Upper lobe of left lung (tissue), 6 donors: ENCODE measurements at regions not wholly inside any gene's neighbourhood (a gene's known extent, or its start where the extent isn't known, plus 50 kb on each side); places are given as distances from the start of the nearest gene placed in this dataset.
"Not testable (repeated sequence)": the region's sequence is repeated elsewhere in the genome, so short reads cannot be mapped to it uniquely, and the experiment has no call there.

Experiments
- ATAC-seq, 2 donors: fragments of 200-7000 bp; cut with Tn5 transposase; one replicate each; pipeline ENCODE4 v1.9.1; 2022; ENCODE audit warnings: mild to moderate bottlenecking in 2 of 2, moderate library complexity in 2 of 2; ENCODE audit not compliant: low FRiP score in 2 of 2
- DNase-seq, 2 donors: peaks; one replicate each; pipeline ENCODE4 v3.0.0-alpha.2; 2019 to 2020
- H3K27ac ChIP-seq, 4 donors: fragments of 200-600 bp; sonication (generic); one replicate each; pipeline ENCODE4 v1.5.1; 2016 to 2019
- H3K27me3 ChIP-seq, 4 donors: fragments of 200-600 bp; sonication (generic); one replicate each; pipeline ENCODE4 v1.5.1; 2017 to 2019
- H3K36me3 ChIP-seq, 4 donors: fragments of 200-600 bp; sonication (generic); one replicate each; pipeline ENCODE4 v1.5.1; 2016 to 2019
- H3K4me1 ChIP-seq, 4 donors: fragments of 200-600 bp; sonication (generic); one replicate each; pipeline ENCODE4 v1.5.1; 2018 to 2019
- H3K4me3 ChIP-seq, 4 donors: fragments of 200-600 bp; sonication (generic); one replicate each; pipeline ENCODE4 v1.5.1; 2017 to 2019; ENCODE audit warnings: mild to moderate bottlenecking in 2 of 4, moderate library complexity in 1 of 4
- H3K9me3 ChIP-seq, 4 donors: fragments of 200-600 bp; sonication (generic); one replicate each; pipeline ENCODE4 v1.5.1; 2018 to 2019
- CTCF ChIP-seq, 6 experiments: fragments of 450-650 bp in 4 of 6; fragments of 200-600 bp in 2 of 6; sonication (generic) in 2 of 6; IDR thresholded peaks; one replicate each; pipeline ENCODE4 v1.5.1; 2016 to 2019; ENCODE audit warnings: antibody characterized with exemption in 6 of 6
- EP300 ChIP-seq, 4 donors: sonication (generic); formaldehyde crosslinking; IDR thresholded peaks; one replicate each; pipeline ENCODE4 v1.5.1; 2017; ENCODE audit warnings: antibody characterized with exemption in 4 of 4, control low read depth in 2 of 4
- POLR2A ChIP-seq, 4 donors: fragments of 450-650 bp; IDR thresholded peaks; one replicate each; pipeline ENCODE4 v1.5.1; 2016 to 2017; ENCODE audit warnings: antibody characterized with exemption in 4 of 4, mild to moderate bottlenecking in 2 of 4
- POLR2AphosphoS5 ChIP-seq, 2 donors: sonication (generic); formaldehyde crosslinking; IDR thresholded peaks; one replicate each; pipeline ENCODE4 v1.5.1; 2017; ENCODE audit warnings: antibody characterized with exemption in 2 of 2
- WGBS, 2 donors: methylation state at CpG; one replicate each; pipeline ENCODE4 v1.1.5; 2017 to 2018; 5-methylcytosine and 5-hydroxymethylcytosine counted together
- donor health status: DM: no; HTN: no; CAD: no; lungs with moderate emphysema.
- donor health status: DM: no; HTN: yes; CAD: no; lungs with severe emphysema.

- no peak for ATAC-seq
- H3K27ac ChIP-seq, result no peak overlapping the region
- no peaks in the 10 kb centered on the region for H3K4me1 ChIP-seq
- DNase-seq, result no peak
- no peak for TF ChIP-seq CTCF (IDR thresholded peaks at IDR 0.05)
- no peak for TF ChIP-seq POLR2A (IDR thresholded peaks at IDR 0.05)
- TF ChIP-seq EP300 (IDR thresholded peaks at IDR 0.05), result no peak
- no peak for TF ChIP-seq POLR2AphosphoS5 (IDR thresholded peaks at IDR 0.05)
- H3K9me3 ChIP-seq, result no peaks in the 10 kb centered on the region
- no peaks in the 10 kb centered on the region for H3K36me3 ChIP-seq
- no peak overlapping the region for H3K4me3 ChIP-seq
- H3K27me3 ChIP-seq, result no peaks in the 10 kb centered on the region
Observed at GRCh38 chr6:126667728-126668127, 327.8 kb downstream of the CENPW start.

GRCh38 chr6:126672649-126673048, 332.7 kb downstream of the CENPW start:
- no peak for DNase-seq
- no peak overlapping the region for H3K4me3 ChIP-seq
- no peaks in the 10 kb centered on the region for H3K4me1 ChIP-seq
- H3K27me3 ChIP-seq, result no peaks in the 10 kb centered on the region
- no peaks in the 10 kb centered on the region for H3K36me3 ChIP-seq
- TF ChIP-seq CTCF (IDR thresholded peaks at IDR 0.05) (no peak), POLR2AphosphoS5 (IDR thresholded peaks at IDR 0.05) (no peak), POLR2A (IDR thresholded peaks at IDR 0.05) (no peak), EP300 (IDR thresholded peaks at IDR 0.05) (no peak)
- ATAC-seq, result no peak
- no peak overlapping the region for H3K27ac ChIP-seq
- WGBS, 2 donors, result 71 to 84% methylated on average over 1 of the region's 1 CpG
- no peaks in the 10 kb centered on the region for H3K9me3 ChIP-seq

GRCh38 chr6:126673749-126674148, 333.8 kb downstream of the CENPW start:
- not testable (repeated sequence) for ATAC-seq, H3K9me3 ChIP-seq, H3K36me3 ChIP-seq, H3K4me3 ChIP-seq, H3K27ac ChIP-seq, H3K4me1 ChIP-seq, H3K27me3 ChIP-seq
- peak in 1 of 2 donors; percentile 29 for DNase-seq
- 91 to 95% methylated on average over 13 of the region's 13 CpGs for whole genome bisulfite sequencing, 2 donors

- Histone ChIP-seq H3K4me1 (no peaks in the 10 kb centered on the region), H3K27me3 (no peaks in the 10 kb centered on the region), H3K9me3 (no peaks in the 10 kb centered on the region), H3K27ac (no peak overlapping the region), H3K36me3 (no peaks in the 10 kb centered on the region), H3K4me3 (no peak overlapping the region)
- no peak for DNase-seq
- WGBS, 2 donors, result 78 to 79% methylated on average over 2 of the region's 2 CpGs
- no peak for TF ChIP-seq POLR2A (IDR thresholded peaks at IDR 0.05)
- no peak for ATAC-seq
Observed at GRCh38 chr6:126682440-126682839, 342.5 kb downstream of the CENPW start.

GRCh38 chr6:126685182-126685581, 345.3 kb downstream of the CENPW start:
- H3K4me3 ChIP-seq, result no peak overlapping the region

More at GRCh38 chr6:126685182-126685581, 345.3 kb downstream of the CENPW start:
- DNase-seq, result no peak
- no peak for ATAC-seq
- no peaks in the 10 kb centered on the region for H3K36me3 ChIP-seq
- H3K9me3 ChIP-seq, result no peaks in the 10 kb centered on the region
- no peaks in the 10 kb centered on the region for H3K4me1 ChIP-seq
- H3K27ac ChIP-seq, result no peak overlapping the region
- H3K27me3 ChIP-seq, result no peaks in the 10 kb centered on the region
- no peak for TF ChIP-seq POLR2AphosphoS5 (IDR thresholded peaks at IDR 0.05)
- TF ChIP-seq EP300 (IDR thresholded peaks at IDR 0.05), result no peak
- TF ChIP-seq CTCF (IDR thresholded peaks at IDR 0.05), result no peak
- TF ChIP-seq POLR2A (IDR thresholded peaks at IDR 0.05), result no peak
- 71 to 78% methylated on average over 1 of the region's 1 CpG for WGBS, 2 donors
